Pancreas (tissue), 10 donors: ENCODE measurements at regions not wholly inside any gene's neighbourhood (a gene's known extent, or its start where the extent isn't known, plus 50 kb on each side); places are given as distances from the start of the nearest gene placed in this dataset.

Experiments
- ATAC-seq, 4 donors: fragments of 200-7000 bp; cut with Tn5 transposase; one replicate each; pipeline versions ENCODE4 v1.8.0 to v1.9.1; 2020; ENCODE audit warnings: mild to moderate bottlenecking in 4 of 4, moderate library complexity in 4 of 4
- DNase-seq, 6 donors: peaks; one replicate each; pipeline ENCODE4 v3.0.0-alpha.2; 2020
- FAIRE-seq: peaks from 2 replicates; lab custom pipeline; 2012; peaks lifted over from hg19 to GRCh38; lab: Jason Lieb, UNC
- H3K27ac ChIP-seq, 4 donors: fragments of 200-600 bp; sonication (generic); 1 replicate in 3 of 4; 2 replicates in 1 of 4; pipeline versions ENCODE4 v1.5.0 to v1.8.0; 2020
- H3K27me3 ChIP-seq, 4 donors: fragments of 200-600 bp; one replicate each; pipeline ENCODE4 v1.8.0; 2021
- H3K36me3 ChIP-seq, 3 donors: fragments of 200-600 bp; sonication (generic) in 1 of 3; one replicate each; pipeline versions ENCODE4 v1.5.0 to v1.8.0; 2020 to 2021
- H3K4me1 ChIP-seq, 3 donors: fragments of 200-600 bp; one replicate each; pipeline ENCODE4 v1.8.0; 2021
- H3K4me3 ChIP-seq, 4 donors: fragments of 200-600 bp; sonication (generic) in 2 of 4; one replicate each; pipeline versions ENCODE4 v1.5.0 to v1.8.0; 2020 to 2021
- H3K9me3 ChIP-seq, 4 donors: fragments of 200-600 bp; one replicate each; pipeline ENCODE4 v1.8.0; 2021
- WGBS, 2 donors: extraction: QIAGEN DNeasy Blood & Tissue Kit; methylation state at CpG; one replicate each; pipeline ENCODE4 v1.1.7; 2013; 5-methylcytosine and 5-hydroxymethylcytosine counted together
- intact Hi-C, 3 donors: fragments of 100-400 bp; cut with DNase I; formaldehyde crosslinking; loops; one replicate each; pipeline versions ENCODE4 v1.11.1 to v1.14.2; 2022
- TF ChIP-seq, protein P1 (sequence below), 4 donors: fragments of 200-600 bp; sonication (generic) in 3 of 4; IDR thresholded peaks; one replicate each; pipeline versions ENCODE4 v1.5.0 to v1.8.0; 2021; ENCODE audit warnings: antibody characterized with exemption in 4 of 4
- donor health status: healthy with polysubstance abuse.
- donor health status: DM: no; HTN: no; CAD: no; lungs with moderate emphysema.
- donor health status: DM: no; HTN: no; CAD: no.
- donor health status: control.
- donor health status: control.
- donor health status: Bipolar disorder and iron deficiency.
- donor health status: DM: yes; HTN: yes; CAD: no.
- donor health status: DM: no; HTN: no; CAD: no.
- donor health status: DM: no; HTN: no; CAD: no.
- donor health status: DM: yes; HTN: yes; CAD: no.

DNA sequence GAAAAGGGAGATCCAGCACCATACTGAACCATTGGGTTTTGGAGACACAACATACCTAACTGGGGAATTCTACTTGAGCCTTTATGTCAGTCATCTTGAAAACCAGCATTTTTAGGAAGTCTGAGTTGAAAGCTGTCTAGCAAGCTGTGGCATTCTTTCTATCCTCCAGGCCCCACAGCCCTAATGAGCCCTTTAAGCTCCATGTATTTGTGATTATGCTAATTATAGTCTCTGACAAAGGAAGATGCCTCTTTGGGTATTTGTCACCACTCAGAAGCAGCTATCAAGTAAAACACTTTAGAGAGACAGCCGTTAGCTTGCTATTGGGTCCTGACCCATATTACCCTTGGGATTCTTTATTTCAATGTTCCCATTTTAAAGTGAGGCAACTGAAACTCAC is 159.5 kb upstream of the MANEA start:
- Histone ChIP-seq H3K4me3 (no peak overlapping the region), H3K4me1 (no peaks in the 10 kb centered on the region), H3K27ac (no peak overlapping the region), H3K27me3 (no peaks in the 10 kb centered on the region), H3K9me3 (no peaks in the 10 kb centered on the region), H3K36me3 (no peaks in the 10 kb centered on the region)
- ATAC-seq (no peak), FAIRE-seq (no peak), DNase-seq (no peak)
- TF ChIP-seq, protein P1, sequence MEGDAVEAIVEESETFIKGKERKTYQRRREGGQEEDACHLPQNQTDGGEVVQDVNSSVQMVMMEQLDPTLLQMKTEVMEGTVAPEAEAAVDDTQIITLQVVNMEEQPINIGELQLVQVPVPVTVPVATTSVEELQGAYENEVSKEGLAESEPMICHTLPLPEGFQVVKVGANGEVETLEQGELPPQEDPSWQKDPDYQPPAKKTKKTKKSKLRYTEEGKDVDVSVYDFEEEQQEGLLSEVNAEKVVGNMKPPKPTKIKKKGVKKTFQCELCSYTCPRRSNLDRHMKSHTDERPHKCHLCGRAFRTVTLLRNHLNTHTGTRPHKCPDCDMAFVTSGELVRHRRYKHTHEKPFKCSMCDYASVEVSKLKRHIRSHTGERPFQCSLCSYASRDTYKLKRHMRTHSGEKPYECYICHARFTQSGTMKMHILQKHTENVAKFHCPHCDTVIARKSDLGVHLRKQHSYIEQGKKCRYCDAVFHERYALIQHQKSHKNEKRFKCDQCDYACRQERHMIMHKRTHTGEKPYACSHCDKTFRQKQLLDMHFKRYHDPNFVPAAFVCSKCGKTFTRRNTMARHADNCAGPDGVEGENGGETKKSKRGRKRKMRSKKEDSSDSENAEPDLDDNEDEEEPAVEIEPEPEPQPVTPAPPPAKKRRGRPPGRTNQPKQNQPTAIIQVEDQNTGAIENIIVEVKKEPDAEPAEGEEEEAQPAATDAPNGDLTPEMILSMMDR (IDR thresholded peaks at IDR 0.05) = no peak
- WGBS, 2 donors = 0% methylated on average over 1 of the region's 1 CpG
- intact Hi-C loops = no loop called here

DNA sequence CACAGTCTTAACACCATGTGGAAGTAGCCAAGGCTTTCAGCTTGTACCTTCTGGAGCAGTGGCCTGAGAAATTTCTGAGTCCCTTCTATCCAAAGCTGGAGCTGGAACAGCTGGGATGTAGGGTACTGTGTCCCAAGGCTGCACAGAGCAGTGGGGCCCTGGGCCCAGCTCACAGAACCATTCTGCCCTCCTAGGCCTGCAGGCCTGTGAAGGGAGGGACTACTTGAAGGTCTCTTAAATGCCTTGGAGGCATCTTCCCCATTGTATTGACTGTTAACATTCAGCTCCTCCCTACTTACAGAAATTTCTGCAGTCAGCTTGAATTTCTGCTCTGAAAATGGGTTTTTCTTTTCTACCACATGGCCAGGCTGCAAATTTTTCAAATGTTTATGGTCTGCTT is 156.5 kb upstream of the MANEA start:
- TF ChIP-seq, protein P1 (IDR thresholded peaks at IDR 0.05) = no peak
- intact Hi-C loops = no loop called here
- no peak for ATAC-seq
- FAIRE-seq = no peak
- Histone ChIP-seq H3K36me3 (no peaks in the 10 kb centered on the region), H3K4me1 (no peaks in the 10 kb centered on the region), H3K9me3 (no peaks in the 10 kb centered on the region), H3K27me3 (no peaks in the 10 kb centered on the region), H3K27ac (no peak overlapping the region), H3K4me3 (no peak overlapping the region)
- DNase-seq = no peak

DNA sequence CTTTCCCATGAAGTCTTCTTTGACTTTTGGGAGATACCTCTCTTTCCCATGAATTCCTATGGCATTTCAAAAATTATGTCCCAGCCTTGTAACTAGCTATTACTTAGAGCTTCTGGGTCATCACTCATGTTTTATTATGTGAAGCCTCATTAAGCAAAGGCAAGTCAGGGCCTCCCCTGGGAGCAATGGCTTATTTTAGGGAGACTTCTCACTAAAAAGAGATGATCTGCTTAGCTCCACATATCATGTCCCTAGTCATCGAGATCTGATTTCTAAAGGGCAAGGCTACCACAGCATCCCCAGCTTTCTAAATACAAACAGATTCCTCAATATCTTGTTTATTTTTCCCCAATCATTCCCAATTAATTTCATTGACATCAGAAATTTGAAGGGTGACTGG is 154.0 kb upstream of the MANEA start:
- DNase-seq = no peak
- H3K9me3 ChIP-seq = no peaks in the 10 kb centered on the region
- TF ChIP-seq, protein P1 (IDR thresholded peaks at IDR 0.05) = no peak
- no peak overlapping the region for H3K27ac ChIP-seq
- FAIRE-seq = no peak
- WGBS, 2 donors = 70 to 88% methylated on average over 1 of the region's 1 CpG
- H3K4me1 ChIP-seq = no peaks in the 10 kb centered on the region
- no peak for ATAC-seq
- H3K4me3 ChIP-seq = no peak overlapping the region
- no peaks in the 10 kb centered on the region for H3K27me3 ChIP-seq
- no peaks in the 10 kb centered on the region for H3K36me3 ChIP-seq
- intact Hi-C loops = no loop called here

DNA sequence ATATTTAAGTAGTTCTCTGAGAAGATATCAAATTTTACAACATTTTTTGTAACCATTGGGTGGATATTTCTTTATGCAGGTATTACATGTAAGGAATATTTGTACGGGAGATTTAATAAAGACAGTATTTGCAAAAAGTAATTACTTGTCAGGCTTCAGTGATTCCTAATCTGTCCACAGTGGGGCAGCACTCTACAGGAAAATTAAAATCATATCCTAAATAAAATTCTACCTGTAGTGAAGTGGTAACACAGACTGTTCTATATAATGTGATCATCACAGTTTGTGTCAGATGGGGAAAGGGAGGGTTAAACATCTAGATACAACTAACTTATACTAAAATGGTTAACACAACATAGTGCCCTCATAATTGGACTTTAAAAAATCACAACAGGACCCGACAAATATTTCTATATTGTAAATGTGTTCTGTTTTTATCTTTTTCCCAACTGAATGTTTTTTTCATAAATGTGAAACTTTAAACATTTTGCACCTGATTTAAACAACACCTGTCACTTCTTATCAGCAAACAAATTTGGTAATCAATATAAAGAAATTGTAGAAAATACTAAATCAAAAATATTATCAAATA is 145.6 kb upstream of the MANEA start:
- 13 to 15% methylated on average over 2 of the region's 2 CpGs for WGBS, 2 donors
- H3K4me3 ChIP-seq = no peak overlapping the region
- no peaks in the 10 kb centered on the region for H3K4me1 ChIP-seq
- FAIRE-seq (peak; percentile 47), DNase-seq (peak in 3 of 6 donors; percentile 10 to 55 (median 54)), ATAC-seq (peak; percentile 46 to 77 (median 68))
- no peaks in the 10 kb centered on the region for H3K36me3 ChIP-seq
- no peaks in the 10 kb centered on the region for H3K9me3 ChIP-seq
- TF ChIP-seq, protein P1 (IDR thresholded peaks at IDR 0.05) = peak; percentile 39 to 67 (median 48)
- H3K27ac ChIP-seq = no peak overlapping the region
- H3K27me3 ChIP-seq = no peaks in the 10 kb centered on the region
- intact Hi-C loops = no loop called here

DNA sequence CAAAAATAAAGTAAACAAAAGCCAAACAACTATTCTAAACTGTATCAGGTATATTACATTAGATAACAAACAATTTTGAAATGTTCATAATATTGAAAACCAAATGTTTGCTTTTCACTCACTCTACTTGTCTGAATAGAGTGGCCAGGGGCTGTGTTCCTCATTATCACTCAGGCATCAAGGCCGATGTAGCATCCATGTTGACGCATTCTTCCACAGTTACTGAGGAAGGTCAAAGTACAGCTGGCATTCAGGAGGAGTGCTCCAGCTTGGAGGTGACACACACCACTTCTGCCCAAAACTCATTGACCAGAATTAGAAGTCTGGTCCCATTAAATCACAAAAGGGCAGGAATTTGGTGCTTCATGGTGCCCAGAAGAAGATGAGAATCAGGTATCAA is 137.6 kb upstream of the MANEA start:
- Histone ChIP-seq H3K27ac (no peak overlapping the region), H3K9me3 (no peaks in the 10 kb centered on the region), H3K36me3 (no peaks in the 10 kb centered on the region), H3K27me3 (no peaks in the 10 kb centered on the region), H3K4me1 (no peaks in the 10 kb centered on the region), H3K4me3 (no peak overlapping the region)
- no peak for DNase-seq
- no peak for FAIRE-seq
- TF ChIP-seq, protein P1 (IDR thresholded peaks at IDR 0.05) = no peak
- WGBS, 2 donors = 38 to 39% methylated on average over 2 of the region's 2 CpGs
- intact Hi-C loops = no loop called here
- no peak for ATAC-seq
